NCI-H2196 (cell line): ENCODE measurements at regions not wholly inside any gene's neighbourhood (a gene's known extent, or its start where the extent isn't known, plus 50 kb on each side); places are given as distances from the start of the nearest gene placed in this dataset.

Source experiments
- DNase-seq: peaks from one replicate; lab custom pipeline; 2025; ENCODE audit not compliant: unreplicated experiment; lab: John Stamatoyannopoulos, UW

DNA sequence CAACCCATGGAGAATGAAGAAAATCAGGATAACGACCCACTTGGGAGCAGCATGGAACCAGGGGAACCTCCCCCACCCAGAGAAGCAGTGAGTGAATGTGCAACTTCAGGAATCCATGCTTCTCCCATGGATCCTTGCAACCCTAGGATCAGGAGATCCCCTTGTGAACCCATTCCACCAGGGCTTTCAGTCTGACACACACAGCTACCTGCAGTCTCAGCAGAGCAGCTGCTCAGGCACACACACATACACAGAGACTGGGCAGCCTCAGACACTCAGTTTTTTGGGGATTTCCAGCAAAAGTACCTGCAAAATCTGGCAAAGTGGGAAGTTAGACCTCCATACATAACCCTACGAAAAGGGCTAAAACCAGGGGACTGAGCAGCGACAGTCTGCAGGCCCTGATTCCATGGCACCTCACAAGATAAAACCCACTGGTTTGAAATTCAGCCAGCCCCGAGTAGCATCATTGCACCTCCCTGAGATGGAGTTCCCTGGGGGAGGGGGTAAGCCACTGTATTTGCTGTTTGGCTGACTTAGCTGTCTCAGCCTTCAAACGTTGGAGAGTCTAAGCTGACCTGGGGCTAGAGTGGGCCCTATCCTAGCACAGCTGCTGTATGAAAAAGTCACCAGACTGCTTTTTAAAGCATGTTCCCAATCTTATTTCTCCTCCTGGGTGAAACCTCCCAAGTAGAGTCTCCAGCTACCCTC lies 737.5 kb upstream of the NDST4 start:
- DNase-seq: no peak

DNA sequence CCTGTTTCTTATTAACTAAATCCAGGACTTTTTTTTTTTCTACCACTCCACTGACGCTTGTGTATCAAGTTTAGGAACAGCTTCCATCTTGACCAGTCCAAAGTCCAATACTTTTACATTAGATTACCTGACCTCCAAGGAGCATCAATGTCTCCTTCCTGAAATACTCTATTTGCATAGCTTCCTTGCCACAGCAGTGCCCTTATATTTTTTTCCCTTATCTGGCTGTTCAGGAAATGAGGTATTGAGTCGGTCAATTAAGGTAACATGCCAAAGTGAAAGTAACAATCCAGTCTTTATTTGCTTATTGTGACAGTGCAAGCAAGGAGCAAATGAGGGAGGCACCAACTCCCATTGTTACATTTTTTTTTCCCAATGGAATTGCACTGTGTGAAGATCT lies 730.8 kb upstream of the NDST4 start:
- no peak for DNase-seq

DNA sequence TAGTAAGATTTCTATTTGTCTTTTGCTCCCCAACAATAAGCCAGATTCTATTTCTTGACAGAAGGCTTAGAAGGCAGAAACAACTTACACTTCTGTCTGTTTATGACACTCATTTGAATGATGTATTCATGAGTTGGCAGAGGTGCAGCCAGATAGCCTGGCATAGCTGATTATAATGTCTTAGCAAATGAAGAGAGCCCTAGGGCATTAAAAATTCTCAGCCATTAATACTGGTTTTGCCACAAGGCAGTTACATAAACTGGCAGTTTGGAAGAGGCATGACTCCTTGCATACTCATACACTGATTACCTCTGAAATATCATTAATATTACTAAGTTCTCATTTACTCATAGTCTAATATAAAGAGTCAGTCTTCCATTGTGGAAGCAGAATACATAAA lies 728.5 kb upstream of the NDST4 start:
- DNase-seq: no peak

- no peak for DNase-seq
Observed at GRCh38 chr4:115834441-115834840, 721.0 kb upstream of the NDST4 start.

GRCh38 chr4:115824630-115825029 lies 711.2 kb upstream of the NDST4 start:
- DNase-seq: no peak

DNA sequence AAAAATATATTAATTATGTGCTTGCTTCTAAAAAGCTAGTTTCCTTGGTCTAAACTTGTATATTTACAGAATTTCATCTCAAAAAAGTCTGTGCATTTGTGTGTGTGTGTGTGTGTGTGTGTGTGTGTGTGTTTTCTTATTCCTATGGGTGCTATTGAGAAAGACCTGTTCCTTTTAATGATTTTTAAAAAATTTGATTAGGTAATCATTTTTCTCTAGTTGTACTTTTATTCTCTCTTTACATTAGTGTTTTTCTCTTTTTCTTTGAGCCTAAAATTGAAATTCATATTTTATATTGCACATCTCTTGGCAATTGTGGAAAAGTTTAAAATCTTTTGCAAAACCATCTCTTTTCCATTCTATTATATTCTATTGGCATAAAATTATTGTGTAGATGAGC lies 690.4 kb upstream of the NDST4 start:
- no peak for DNase-seq

- no peak for DNase-seq
Observed at GRCh38 chr4:115790812-115791211, 677.4 kb upstream of the NDST4 start.

- DNase-seq: no peak
Observed at GRCh38 chr4:115781528-115782146, 668.2 kb upstream of the NDST4 start.

- DNase-seq: no peak
Observed at GRCh38 chr4:115780835-115781234, 667.4 kb upstream of the NDST4 start.

GRCh38 chr4:115780268-115780667 lies 666.8 kb upstream of the NDST4 start:
- DNase-seq: no peak

DNA sequence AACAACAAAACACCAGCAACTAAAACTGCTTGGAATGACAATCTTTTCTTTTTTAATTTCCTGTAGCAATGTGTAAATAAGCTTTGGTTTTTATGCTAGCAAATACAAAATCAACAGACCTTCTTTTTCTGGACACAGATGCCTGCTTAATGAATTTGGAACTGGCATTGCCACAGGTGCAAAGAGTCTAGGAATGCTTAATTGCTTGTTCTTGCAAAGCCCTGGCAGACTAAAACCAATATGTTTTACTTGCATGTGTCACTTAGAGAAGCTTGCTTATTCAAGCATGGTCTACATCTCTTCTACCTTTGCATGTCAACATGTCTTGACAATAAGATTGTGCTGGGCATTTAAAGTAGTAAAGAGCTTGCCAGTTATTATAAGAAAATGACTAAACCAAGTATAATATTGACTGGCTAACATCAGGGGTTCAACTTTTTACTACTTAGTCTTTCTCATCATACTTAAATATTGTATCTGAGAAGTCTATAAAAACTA lies 656.7 kb upstream of the NDST4 start:
- no peak for DNase-seq

DNA sequence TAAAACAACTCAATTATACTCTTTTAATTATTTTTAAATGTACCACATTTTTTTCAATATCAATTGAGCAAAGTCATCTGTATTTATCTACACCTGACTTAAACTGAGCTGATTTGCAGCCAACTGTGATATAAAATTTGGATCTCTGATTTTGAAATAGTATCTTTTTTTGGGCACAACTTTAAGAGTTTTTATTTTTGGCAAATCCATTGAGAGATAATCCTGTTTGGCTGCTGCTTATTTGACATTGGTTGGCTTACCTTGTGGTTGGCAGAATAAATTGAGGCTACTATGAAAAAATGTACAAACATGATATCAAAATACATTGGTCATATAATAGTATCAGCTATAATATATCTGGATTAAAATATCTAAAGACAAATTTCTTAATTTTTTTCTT lies 656.0 kb upstream of the NDST4 start:
- no peak for DNase-seq

GRCh38 chr4:115763051-115763450 lies 649.6 kb upstream of the NDST4 start:
- no peak for DNase-seq

DNA sequence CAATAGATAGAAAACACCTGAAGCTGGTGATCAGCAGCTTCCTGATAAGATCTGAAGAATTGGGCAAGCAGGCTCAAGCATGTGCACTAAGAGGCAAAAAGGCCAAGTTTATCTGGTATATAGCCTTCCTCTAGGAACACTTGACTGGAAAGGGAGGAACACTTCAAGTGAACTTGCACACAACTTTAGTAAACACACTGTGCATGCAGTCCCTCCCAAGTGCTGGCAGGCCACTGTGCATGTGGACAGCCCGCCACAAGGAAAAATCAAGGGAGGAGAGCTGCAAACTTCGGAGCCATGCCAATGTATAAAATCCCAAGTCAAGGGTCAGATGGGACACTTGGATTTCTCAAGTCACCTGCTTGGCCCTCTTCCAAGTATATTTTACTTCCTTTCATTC lies 645.8 kb upstream of the NDST4 start:
- no peak for DNase-seq

- DNase-seq: no peak
Observed at GRCh38 chr4:115749404-115749803, 636.0 kb upstream of the NDST4 start.

- no peak for DNase-seq
Observed at GRCh38 chr4:115740806-115741205, 627.4 kb upstream of the NDST4 start.

GRCh38 chr4:115729739-115730266 lies 616.4 kb upstream of the NDST4 start:
- DNase-seq: no peak

GRCh38 chr4:115723621-115724020 lies 610.2 kb upstream of the NDST4 start:
- no peak for DNase-seq

DNA sequence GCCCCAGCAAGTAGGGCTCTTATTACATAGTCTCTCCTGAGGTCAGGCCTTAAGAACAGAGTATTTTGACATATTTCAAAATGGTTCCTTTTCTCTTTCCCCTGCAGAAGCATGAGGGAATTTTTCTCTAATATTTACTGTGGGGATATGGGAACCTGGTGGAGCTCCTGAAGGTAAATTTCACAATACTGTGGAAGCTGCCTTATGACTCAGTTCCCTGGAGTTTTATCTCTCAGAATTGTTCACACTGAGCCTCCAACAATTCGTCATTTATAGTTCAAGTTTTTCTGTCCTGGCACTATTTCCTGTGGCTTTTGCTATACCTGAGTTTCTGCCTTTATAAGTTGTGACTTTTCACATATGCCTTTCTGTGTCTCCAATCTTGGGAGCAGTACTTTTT lies 607.2 kb upstream of the NDST4 start:
- no peak for DNase-seq

GRCh38 chr4:115711575-115711974 lies 598.2 kb upstream of the NDST4 start:
- DNase-seq: no peak

GRCh38 chr4:115688961-115689360 lies 575.5 kb upstream of the NDST4 start:
- DNase-seq: no peak

- DNase-seq: no peak
Observed at GRCh38 chr4:115687052-115687755, 573.8 kb upstream of the NDST4 start.
